ENCODE measurements at regions not wholly inside any gene's neighbourhood (a gene's known extent, or its start where the extent isn't known, plus 50 kb on each side); places are given as distances from the start of the nearest gene placed in this dataset.

- TF ChIP-seq, protein P1, sequence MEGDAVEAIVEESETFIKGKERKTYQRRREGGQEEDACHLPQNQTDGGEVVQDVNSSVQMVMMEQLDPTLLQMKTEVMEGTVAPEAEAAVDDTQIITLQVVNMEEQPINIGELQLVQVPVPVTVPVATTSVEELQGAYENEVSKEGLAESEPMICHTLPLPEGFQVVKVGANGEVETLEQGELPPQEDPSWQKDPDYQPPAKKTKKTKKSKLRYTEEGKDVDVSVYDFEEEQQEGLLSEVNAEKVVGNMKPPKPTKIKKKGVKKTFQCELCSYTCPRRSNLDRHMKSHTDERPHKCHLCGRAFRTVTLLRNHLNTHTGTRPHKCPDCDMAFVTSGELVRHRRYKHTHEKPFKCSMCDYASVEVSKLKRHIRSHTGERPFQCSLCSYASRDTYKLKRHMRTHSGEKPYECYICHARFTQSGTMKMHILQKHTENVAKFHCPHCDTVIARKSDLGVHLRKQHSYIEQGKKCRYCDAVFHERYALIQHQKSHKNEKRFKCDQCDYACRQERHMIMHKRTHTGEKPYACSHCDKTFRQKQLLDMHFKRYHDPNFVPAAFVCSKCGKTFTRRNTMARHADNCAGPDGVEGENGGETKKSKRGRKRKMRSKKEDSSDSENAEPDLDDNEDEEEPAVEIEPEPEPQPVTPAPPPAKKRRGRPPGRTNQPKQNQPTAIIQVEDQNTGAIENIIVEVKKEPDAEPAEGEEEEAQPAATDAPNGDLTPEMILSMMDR (IDR thresholded peaks at IDR 0.05; ENCODE audit: low read depth, low read length, missing input control): no peak
- TF ChIP-seq, protein P2, sequence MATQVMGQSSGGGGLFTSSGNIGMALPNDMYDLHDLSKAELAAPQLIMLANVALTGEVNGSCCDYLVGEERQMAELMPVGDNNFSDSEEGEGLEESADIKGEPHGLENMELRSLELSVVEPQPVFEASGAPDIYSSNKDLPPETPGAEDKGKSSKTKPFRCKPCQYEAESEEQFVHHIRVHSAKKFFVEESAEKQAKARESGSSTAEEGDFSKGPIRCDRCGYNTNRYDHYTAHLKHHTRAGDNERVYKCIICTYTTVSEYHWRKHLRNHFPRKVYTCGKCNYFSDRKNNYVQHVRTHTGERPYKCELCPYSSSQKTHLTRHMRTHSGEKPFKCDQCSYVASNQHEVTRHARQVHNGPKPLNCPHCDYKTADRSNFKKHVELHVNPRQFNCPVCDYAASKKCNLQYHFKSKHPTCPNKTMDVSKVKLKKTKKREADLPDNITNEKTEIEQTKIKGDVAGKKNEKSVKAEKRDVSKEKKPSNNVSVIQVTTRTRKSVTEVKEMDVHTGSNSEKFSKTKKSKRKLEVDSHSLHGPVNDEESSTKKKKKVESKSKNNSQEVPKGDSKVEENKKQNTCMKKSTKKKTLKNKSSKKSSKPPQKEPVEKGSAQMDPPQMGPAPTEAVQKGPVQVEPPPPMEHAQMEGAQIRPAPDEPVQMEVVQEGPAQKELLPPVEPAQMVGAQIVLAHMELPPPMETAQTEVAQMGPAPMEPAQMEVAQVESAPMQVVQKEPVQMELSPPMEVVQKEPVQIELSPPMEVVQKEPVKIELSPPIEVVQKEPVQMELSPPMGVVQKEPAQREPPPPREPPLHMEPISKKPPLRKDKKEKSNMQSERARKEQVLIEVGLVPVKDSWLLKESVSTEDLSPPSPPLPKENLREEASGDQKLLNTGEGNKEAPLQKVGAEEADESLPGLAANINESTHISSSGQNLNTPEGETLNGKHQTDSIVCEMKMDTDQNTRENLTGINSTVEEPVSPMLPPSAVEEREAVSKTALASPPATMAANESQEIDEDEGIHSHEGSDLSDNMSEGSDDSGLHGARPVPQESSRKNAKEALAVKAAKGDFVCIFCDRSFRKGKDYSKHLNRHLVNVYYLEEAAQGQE (IDR thresholded peaks at IDR 0.05): no peak
- TF ChIP-seq FOXA1 (IDR thresholded peaks at IDR 0.05): no peak
- TF ChIP-seq, protein P3, sequence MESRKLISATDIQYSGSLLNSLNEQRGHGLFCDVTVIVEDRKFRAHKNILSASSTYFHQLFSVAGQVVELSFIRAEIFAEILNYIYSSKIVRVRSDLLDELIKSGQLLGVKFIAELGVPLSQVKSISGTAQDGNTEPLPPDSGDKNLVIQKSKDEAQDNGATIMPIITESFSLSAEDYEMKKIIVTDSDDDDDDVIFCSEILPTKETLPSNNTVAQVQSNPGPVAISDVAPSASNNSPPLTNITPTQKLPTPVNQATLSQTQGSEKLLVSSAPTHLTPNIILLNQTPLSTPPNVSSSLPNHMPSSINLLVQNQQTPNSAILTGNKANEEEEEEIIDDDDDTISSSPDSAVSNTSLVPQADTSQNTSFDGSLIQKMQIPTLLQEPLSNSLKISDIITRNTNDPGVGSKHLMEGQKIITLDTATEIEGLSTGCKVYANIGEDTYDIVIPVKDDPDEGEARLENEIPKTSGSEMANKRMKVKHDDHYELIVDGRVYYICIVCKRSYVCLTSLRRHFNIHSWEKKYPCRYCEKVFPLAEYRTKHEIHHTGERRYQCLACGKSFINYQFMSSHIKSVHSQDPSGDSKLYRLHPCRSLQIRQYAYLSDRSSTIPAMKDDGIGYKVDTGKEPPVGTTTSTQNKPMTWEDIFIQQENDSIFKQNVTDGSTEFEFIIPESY (IDR thresholded peaks at IDR 0.05): no peak
- TF ChIP-seq EGR1 (IDR thresholded peaks at IDR 0.05; ENCODE audit: low read depth in 2 of 2): no peak
- no peak for TF ChIP-seq YY1 (IDR thresholded peaks at IDR 0.05)
- TF ChIP-seq NR2F2 (IDR thresholded peaks at IDR 0.05): no peak
- no peak for TF ChIP-seq SP1 (IDR thresholded peaks at IDR 0.05)
- TF ChIP-seq, protein P4, sequence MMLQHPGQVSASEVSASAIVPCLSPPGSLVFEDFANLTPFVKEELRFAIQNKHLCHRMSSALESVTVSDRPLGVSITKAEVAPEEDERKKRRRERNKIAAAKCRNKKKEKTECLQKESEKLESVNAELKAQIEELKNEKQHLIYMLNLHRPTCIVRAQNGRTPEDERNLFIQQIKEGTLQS (IDR thresholded peaks at IDR 0.05): no peak
Measured at GRCh38 chr7:46625032-46625431, 704.0 kb upstream of the IGFBP3 start.

Measured in liver (tissue), 3 donors.